DOHH2 (cell line): ENCODE measurements at regions not wholly inside any gene's neighbourhood (a gene's known extent, or its start where the extent isn't known, plus 50 kb on each side); places are given as distances from the start of the nearest gene placed in this dataset.

Source experiments
- H3F3A ChIP-seq: fragments of 200-600 bp; sonication (generic), shearing (Covaris generic); 2 replicates; pipeline ENCODE4 v1.6.0; 2016; ENCODE audit warnings: antibody characterized with exemption, mild to moderate bottlenecking; ENCODE audit not compliant: control insufficient read depth, insufficient read depth
- H3K27ac ChIP-seq: fragments of 200-600 bp; sonication (generic); 2 replicates; pipeline ENCODE4 v1.5.1; 2014; ENCODE audit warnings: low read depth, mild to moderate bottlenecking, low read length, moderate library complexity
- H3K27me3 ChIP-seq: fragments of 200-600 bp; sonication (generic); 2 replicates; pipeline ENCODE4 v1.6.1; 2014; ENCODE audit warnings: mild to moderate bottlenecking, low read length, mixed read lengths; ENCODE audit not compliant: control insufficient read depth
- H3K36me3 ChIP-seq: fragments of 200-600 bp; sonication (generic); 2 replicates; pipeline ENCODE4 v1.6.1; 2014; ENCODE audit warnings: mild to moderate bottlenecking, low read length, moderate library complexity, mixed read lengths; ENCODE audit not compliant: control insufficient read depth
- H3K4me1 ChIP-seq: fragments of 200-600 bp; sonication (generic); 2 replicates; pipeline ENCODE4 v1.6.1; 2014; ENCODE audit warnings: mild to moderate bottlenecking, low read length, mixed read lengths; ENCODE audit not compliant: control insufficient read depth
- H3K4me2 ChIP-seq: fragments of 200-600 bp; sonication (generic); 2 replicates; pipeline ENCODE4 v1.6.0; 2014; ENCODE audit warnings: mild to moderate bottlenecking, low read length, moderate library complexity
- H3K4me3 ChIP-seq: fragments of 200-600 bp; sonication (generic); 2 replicates; pipeline ENCODE4 v1.5.1; 2014; ENCODE audit warnings: mild to moderate bottlenecking, low read length, mixed read lengths
- H3K79me2 ChIP-seq: fragments of 200-600 bp; sonication (generic); 2 replicates; pipeline ENCODE4 v1.6.1; 2014; ENCODE audit warnings: mild to moderate bottlenecking, low read length, mixed read lengths; ENCODE audit not compliant: control insufficient read depth
- H3K9me2 ChIP-seq: fragments of 200-600 bp; sonication (generic); replicated peaks from 2 replicates; pipeline ENCODE4 v1.6.1; 2014; ENCODE audit warnings: mild to moderate bottlenecking, low read length, mixed read lengths; ENCODE audit not compliant: control insufficient read depth
- H3K9me3 ChIP-seq: fragments of 200-600 bp; sonication (generic); 2 replicates; pipeline ENCODE4 v1.6.1; 2014; ENCODE audit warnings: antibody characterized with exemption, low read length, mixed read lengths; ENCODE audit not compliant: control insufficient read depth, insufficient read depth
- H4K20me1 ChIP-seq: fragments of 200-600 bp; sonication (generic); 2 replicates; pipeline ENCODE4 v1.6.0; 2014; ENCODE audit warnings: low read depth, mild to moderate bottlenecking, antibody characterized with exemption, low read length, moderate library complexity; ENCODE audit not compliant: control insufficient read depth, insufficient read depth
- EZH2phosphoT487 ChIP-seq: fragments of 200-600 bp; sonication (generic); IDR thresholded peaks from 2 replicates; pipeline ENCODE4 v1.6.1; 2017; ENCODE audit warnings: borderline replicate concordance, mild to moderate bottlenecking, antibody characterized with exemption, low read length, moderate library complexity, mixed read lengths
- TF ChIP-seq, protein P1 (sequence below): fragments of 200-600 bp; sonication (generic); IDR thresholded peaks from one replicate; pipeline ENCODE4 v1.5.1; 2014; ENCODE audit warnings: antibody characterized with exemption, mild to moderate bottlenecking, low read depth, low read length; ENCODE audit not compliant: poor library complexity, severe bottlenecking

DNA sequence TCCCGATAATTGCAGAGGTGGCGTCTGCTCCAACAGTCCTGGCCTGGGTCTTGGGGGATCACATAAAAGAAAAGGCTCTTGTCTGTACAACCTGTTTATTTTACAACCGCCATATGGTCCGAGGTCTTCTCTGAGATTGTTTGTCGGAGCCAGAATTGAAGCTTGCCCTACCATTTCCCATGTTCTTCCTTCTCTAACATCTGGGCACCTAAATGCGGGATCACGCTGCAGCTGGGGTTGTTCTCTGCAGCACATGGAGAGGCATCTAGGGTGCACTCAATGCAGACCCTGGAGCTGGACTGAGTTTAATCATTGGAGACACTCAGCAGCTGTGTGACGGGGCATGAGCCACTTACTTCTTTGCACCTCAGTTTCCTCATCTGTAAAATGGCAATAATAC, 107.7 kb downstream of the ACKR3 start:
- Histone ChIP-seq H3K27me3 (no peaks in the 10 kb centered on the region), H3F3A (no peaks in the 10 kb centered on the region), H3K4me1 (no peaks in the 10 kb centered on the region), H3K9me2 (no peaks in the 10 kb centered on the region), H3K36me3 (no peaks in the 10 kb centered on the region), H3K4me3 (no peak overlapping the region), H3K9me3 (no peaks in the 10 kb centered on the region), H3K79me2 (no peaks in the 10 kb centered on the region), H3K4me2 (no peak overlapping the region), H3K27ac (no peak overlapping the region), H4K20me1 (no peaks in the 10 kb centered on the region)
- TF ChIP-seq, protein P1, sequence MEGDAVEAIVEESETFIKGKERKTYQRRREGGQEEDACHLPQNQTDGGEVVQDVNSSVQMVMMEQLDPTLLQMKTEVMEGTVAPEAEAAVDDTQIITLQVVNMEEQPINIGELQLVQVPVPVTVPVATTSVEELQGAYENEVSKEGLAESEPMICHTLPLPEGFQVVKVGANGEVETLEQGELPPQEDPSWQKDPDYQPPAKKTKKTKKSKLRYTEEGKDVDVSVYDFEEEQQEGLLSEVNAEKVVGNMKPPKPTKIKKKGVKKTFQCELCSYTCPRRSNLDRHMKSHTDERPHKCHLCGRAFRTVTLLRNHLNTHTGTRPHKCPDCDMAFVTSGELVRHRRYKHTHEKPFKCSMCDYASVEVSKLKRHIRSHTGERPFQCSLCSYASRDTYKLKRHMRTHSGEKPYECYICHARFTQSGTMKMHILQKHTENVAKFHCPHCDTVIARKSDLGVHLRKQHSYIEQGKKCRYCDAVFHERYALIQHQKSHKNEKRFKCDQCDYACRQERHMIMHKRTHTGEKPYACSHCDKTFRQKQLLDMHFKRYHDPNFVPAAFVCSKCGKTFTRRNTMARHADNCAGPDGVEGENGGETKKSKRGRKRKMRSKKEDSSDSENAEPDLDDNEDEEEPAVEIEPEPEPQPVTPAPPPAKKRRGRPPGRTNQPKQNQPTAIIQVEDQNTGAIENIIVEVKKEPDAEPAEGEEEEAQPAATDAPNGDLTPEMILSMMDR = no peak
- TF ChIP-seq EZH2phosphoT487 = no peak

DNA sequence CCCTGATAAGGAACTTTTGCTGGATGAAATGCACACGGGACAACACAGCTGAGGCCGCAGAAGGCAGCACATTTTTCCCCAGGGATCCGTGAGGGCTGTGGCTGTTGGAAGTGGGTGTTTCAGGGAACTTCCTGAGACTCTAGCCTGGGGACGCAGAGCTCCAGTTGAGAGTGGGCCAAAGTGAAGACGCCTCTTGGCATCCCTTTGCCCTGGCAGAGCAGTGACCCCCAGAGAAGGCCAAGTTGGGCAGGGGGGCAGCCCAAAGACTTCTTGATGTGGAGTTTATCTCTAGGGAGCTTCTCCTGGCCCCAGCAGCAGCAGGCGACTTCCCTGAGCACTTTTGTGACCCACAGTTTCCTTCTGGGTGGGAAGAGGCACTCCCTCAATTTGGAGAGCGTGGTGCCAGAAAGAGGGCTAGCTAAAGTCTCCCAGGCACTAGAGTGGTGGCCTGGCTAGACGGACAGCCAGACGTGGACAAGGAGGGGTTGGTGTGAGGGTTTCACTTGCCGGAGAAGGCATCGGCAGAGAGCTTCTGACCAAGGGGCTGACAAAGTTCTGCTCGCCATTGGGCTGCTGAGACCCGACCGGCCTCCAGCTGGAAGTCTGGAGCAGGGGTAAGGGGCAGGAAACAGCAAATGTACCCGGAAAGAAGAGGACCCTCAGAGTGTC, 108.8 kb downstream of the ACKR3 start:
- H4K20me1 ChIP-seq = no peaks in the 10 kb centered on the region
- no peak overlapping the region for H3K27ac ChIP-seq
- no peak overlapping the region for H3K4me2 ChIP-seq
- TF ChIP-seq EZH2phosphoT487 = no peak
- TF ChIP-seq, protein P1 = no peak
- no peaks in the 10 kb centered on the region for H3K79me2 ChIP-seq
- H3K36me3 ChIP-seq = no peaks in the 10 kb centered on the region
- H3F3A ChIP-seq = no peaks in the 10 kb centered on the region
- H3K27me3 ChIP-seq = no peaks in the 10 kb centered on the region
- no peaks in the 10 kb centered on the region for H3K4me1 ChIP-seq
- H3K9me3 ChIP-seq = no peaks in the 10 kb centered on the region
- no peaks in the 10 kb centered on the region for H3K9me2 ChIP-seq
- H3K4me3 ChIP-seq = no peak overlapping the region

DNA sequence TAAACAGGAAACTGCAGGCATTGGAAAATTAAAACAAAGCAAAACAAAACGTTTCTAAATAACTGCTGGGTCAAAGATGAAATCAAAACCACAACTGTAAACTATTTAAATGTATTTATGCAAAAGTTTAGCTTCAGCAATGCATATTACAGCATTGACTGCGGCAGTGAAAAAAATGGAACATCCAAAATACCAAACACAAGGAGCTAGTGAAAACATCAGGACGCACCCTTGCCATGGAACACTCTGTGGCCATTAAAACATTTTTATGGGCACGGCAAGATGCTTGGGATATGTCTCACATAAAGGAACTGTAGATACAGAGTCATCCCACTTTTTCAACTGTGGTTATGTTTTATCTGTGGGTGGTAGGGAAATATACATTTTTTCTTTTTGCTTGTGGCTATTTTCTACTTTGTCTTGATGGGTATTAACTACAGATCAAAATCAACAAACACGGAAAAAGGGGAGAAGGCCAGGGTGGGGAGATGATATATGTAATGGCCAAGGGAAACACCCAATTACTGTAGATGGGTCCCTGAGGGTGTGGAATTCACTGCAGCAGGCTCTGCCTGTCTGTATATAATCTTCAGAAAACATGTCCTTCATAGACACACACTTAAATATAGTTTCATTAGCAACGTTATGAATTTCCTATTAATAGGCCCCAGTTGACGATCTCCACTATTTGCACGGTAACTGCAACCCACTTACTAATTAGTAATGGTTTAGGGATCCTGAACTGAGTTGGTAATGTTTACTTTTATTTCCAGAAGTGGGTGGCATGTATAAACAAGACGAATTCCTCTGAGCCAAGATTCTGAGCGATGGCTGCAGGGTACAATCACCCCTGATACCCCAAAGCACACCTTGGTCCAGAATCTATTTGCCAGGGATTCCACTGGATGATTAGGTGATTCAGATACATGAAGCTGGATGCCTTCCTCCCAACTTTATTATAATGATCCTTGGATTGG, 110.5 kb downstream of the ACKR3 start:
- no peaks in the 10 kb centered on the region for H3F3A ChIP-seq

More for the DNA sequence above, 110.5 kb downstream of the ACKR3 start:
- Histone ChIP-seq H4K20me1 (no peaks in the 10 kb centered on the region), H3K27me3 (no peaks in the 10 kb centered on the region), H3K4me1 (no peaks in the 10 kb centered on the region), H3K4me2 (no peak overlapping the region), H3K79me2 (no peaks in the 10 kb centered on the region), H3K27ac (no peak overlapping the region), H3K9me3 (no peaks in the 10 kb centered on the region), H3K9me2 (no peaks in the 10 kb centered on the region), H3K4me3 (no peak overlapping the region), H3K36me3 (no peaks in the 10 kb centered on the region)
- no peak for TF ChIP-seq EZH2phosphoT487
- TF ChIP-seq, protein P1 = no peak
